Kidney epithelial cell (primary cell): ENCODE measurements at regions not wholly inside any gene's neighbourhood (a gene's known extent, or its start where the extent isn't known, plus 50 kb on each side); places are given as distances from the start of the nearest gene placed in this dataset.

ENCODE experiments used
- DNase-seq: peaks from one replicate; pipeline ENCODE4 v3.0.0-alpha.2; 2010; ENCODE audit warnings: low read depth
- H3K27me3 ChIP-seq: 2 replicates; pipeline ENCODE4 v1.6.0; 2011; ENCODE audit warnings: low read length; ENCODE audit not compliant: control insufficient read depth, insufficient read depth
- H3K36me3 ChIP-seq: 2 replicates; pipeline ENCODE4 v1.5.1; 2011; ENCODE audit warnings: low read length; ENCODE audit not compliant: control insufficient read depth, insufficient read depth
- H3K4me3 ChIP-seq: 2 replicates; pipeline ENCODE4 v1.5.1; 2011; ENCODE audit warnings: low read depth, mild to moderate bottlenecking, control low read depth, low read length
- CTCF ChIP-seq: IDR thresholded peaks from 2 replicates; pipeline ENCODE4 v1.5.1; 2011; ENCODE audit warnings: mild to moderate bottlenecking, moderate library complexity, low read length, control low read depth, inconsistent platforms; ENCODE audit not compliant: insufficient read depth, poor library complexity, severe bottlenecking

GRCh38 chr6:166877906-166878305 is 78.4 kb downstream of the RNASET2 start:
- no peaks in the 10 kb centered on the region for H3K27me3 ChIP-seq
- H3K36me3 ChIP-seq: no peaks in the 10 kb centered on the region
- peak; percentile 67 for DNase-seq
- TF ChIP-seq CTCF: no peak
- H3K4me3 ChIP-seq: no peak overlapping the region

- no peaks in the 10 kb centered on the region for H3K36me3 ChIP-seq
- no peak for DNase-seq
- no peak overlapping the region for H3K4me3 ChIP-seq
- no peak for TF ChIP-seq CTCF
- H3K27me3 ChIP-seq: no peaks in the 10 kb centered on the region
These were observed 79.0 kb downstream of the RNASET2 start for GRCh38 chr6:166877349-166877748.

GRCh38 chr6:166872531-166873009 is 83.8 kb downstream of the RNASET2 start:
- no peak for TF ChIP-seq CTCF
- no peak for DNase-seq
- no peak overlapping the region for H3K4me3 ChIP-seq
- H3K36me3 ChIP-seq: no peaks in the 10 kb centered on the region
- H3K27me3 ChIP-seq: no peaks in the 10 kb centered on the region

GRCh38 chr6:166870602-166871208 is 85.6 kb downstream of the RNASET2 start:
- H3K27me3 ChIP-seq: no peaks in the 10 kb centered on the region
- H3K36me3 ChIP-seq: no peaks in the 10 kb centered on the region
- TF ChIP-seq CTCF: no peak
- H3K4me3 ChIP-seq: no peak overlapping the region
- DNase-seq: no peak

GRCh38 chr6:166866839-166867637 is 89.3 kb downstream of the RNASET2 start:
- no peaks in the 10 kb centered on the region for H3K36me3 ChIP-seq
- no peak for DNase-seq
- peaks cover 8% of the 10 kb centered on the region for H3K27me3 ChIP-seq
- H3K4me3 ChIP-seq: no peak overlapping the region
- no peak for TF ChIP-seq CTCF
